Nephron progenitor cell (in vitro differentiated cells): ENCODE measurements at regions not wholly inside any gene's neighbourhood (a gene's known extent, or its start where the extent isn't known, plus 50 kb on each side); places are given as distances from the start of the nearest gene placed in this dataset.
A peak's percentile ranks its signal among the peaks of the same experiment; 100 is the strongest.

Experiments used
- DNase-seq: peaks from one replicate; pipeline ENCODE4 v3.0.0; 2021
- H3K27ac Mint-ChIP-seq: 2 replicates; pipeline ENCODE4 v1.8.0; 2021; ENCODE audit warnings: mild to moderate bottlenecking, moderate library complexity, mixed read lengths
- H3K27me3 Mint-ChIP-seq: 2 replicates; pipeline ENCODE4 v1.8.0; 2021; ENCODE audit warnings: mild to moderate bottlenecking, low read depth, mixed read lengths; ENCODE audit not compliant: poor library complexity
- H3K36me3 Mint-ChIP-seq: 2 replicates; pipeline ENCODE4 v1.8.0; 2021; ENCODE audit warnings: low read depth, mixed read lengths
- H3K4me1 Mint-ChIP-seq: 2 replicates; pipeline ENCODE4 v1.8.0; 2021; ENCODE audit warnings: mixed read lengths
- H3K4me3 Mint-ChIP-seq: 2 replicates; pipeline ENCODE4 v1.8.0; 2021; ENCODE audit warnings: mild to moderate bottlenecking, moderate library complexity, mixed read lengths
- H3K9me3 Mint-ChIP-seq: 2 replicates; pipeline ENCODE4 v1.8.0; 2021; ENCODE audit warnings: mild to moderate bottlenecking, moderate library complexity, mixed read lengths
- TF ChIP-seq, protein P1 (sequence below): fragments of 200-600 bp; sonication (generic); IDR thresholded peaks from 2 replicates; pipeline ENCODE4 v1.5.0; 2021; ENCODE audit warnings: antibody characterized with exemption

DNA sequence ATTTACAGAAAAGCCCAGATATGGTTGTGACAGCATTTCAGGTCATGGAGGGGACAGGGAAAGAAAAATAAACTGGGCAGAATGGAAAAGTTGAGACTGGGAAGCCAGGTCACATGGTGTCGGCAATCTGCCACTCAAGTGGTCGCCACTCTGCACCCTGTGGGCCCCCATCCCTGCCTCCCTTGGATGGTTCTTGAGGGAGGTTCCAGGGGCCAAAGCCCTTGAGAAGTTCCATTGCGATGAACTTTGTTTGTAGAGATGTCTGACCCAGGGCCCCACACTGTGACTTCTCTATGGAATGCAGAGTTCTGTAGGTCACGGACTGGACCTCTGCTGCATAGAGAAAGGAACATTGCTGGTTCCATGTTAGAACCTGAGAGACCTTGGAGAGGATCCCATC is 105.7 kb upstream of the SLC14A2 start:
- Mint-ChIP-seq H3K27ac (no peak overlapping the region), H3K4me3 (no peak overlapping the region), H3K4me1 (peaks cover 49% of the 10 kb centered on the region), H3K27me3 (peaks cover 10% of the 10 kb centered on the region), H3K9me3 (peaks cover 34% of the 10 kb centered on the region), H3K36me3 (peaks cover 8% of the 10 kb centered on the region)
- TF ChIP-seq, protein P1, sequence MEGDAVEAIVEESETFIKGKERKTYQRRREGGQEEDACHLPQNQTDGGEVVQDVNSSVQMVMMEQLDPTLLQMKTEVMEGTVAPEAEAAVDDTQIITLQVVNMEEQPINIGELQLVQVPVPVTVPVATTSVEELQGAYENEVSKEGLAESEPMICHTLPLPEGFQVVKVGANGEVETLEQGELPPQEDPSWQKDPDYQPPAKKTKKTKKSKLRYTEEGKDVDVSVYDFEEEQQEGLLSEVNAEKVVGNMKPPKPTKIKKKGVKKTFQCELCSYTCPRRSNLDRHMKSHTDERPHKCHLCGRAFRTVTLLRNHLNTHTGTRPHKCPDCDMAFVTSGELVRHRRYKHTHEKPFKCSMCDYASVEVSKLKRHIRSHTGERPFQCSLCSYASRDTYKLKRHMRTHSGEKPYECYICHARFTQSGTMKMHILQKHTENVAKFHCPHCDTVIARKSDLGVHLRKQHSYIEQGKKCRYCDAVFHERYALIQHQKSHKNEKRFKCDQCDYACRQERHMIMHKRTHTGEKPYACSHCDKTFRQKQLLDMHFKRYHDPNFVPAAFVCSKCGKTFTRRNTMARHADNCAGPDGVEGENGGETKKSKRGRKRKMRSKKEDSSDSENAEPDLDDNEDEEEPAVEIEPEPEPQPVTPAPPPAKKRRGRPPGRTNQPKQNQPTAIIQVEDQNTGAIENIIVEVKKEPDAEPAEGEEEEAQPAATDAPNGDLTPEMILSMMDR: no peak
- DNase-seq: no peak

DNA sequence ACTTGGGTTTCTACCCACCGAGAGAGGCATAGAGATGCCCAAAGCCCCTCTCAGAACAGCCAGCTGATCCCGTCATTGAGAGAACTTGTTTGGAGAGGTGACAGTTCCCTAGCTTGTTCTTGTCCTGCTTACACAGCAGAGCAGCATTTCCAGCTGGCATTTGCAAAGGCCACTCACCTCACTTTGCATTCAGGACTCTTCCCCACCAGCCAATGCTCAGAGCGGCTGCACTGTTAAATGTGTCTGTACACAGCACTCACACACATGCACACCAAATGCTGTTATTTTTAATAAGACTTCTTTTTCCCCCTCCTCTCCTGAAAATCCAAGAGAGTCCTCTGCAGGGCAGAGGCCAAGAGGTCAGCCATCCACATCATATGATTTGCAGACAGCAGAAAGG is 104.6 kb upstream of the SLC14A2 start:
- Mint-ChIP-seq H3K4me1 (peaks cover 47% of the 10 kb centered on the region), H3K36me3 (peaks cover 8% of the 10 kb centered on the region), H3K27ac (no peak overlapping the region), H3K4me3 (no peak overlapping the region), H3K27me3 (peaks cover 10% of the 10 kb centered on the region), H3K9me3 (peaks cover 34% of the 10 kb centered on the region)
- DNase-seq: no peak
- TF ChIP-seq, protein P1: no peak

GRCh38 chr18:45512363-45512953 is 102.8 kb upstream of the SLC14A2 start:
- TF ChIP-seq, protein P1: no peak
- Mint-ChIP-seq H3K4me3 (no peak overlapping the region), H3K27ac (no peak overlapping the region), H3K9me3 (peaks cover 19% of the 10 kb centered on the region), H3K27me3 (peaks cover 9% of the 10 kb centered on the region), H3K36me3 (peaks cover 4% of the 10 kb centered on the region), H3K4me1 (peaks cover 58% of the 10 kb centered on the region)
- no peak for DNase-seq

DNA sequence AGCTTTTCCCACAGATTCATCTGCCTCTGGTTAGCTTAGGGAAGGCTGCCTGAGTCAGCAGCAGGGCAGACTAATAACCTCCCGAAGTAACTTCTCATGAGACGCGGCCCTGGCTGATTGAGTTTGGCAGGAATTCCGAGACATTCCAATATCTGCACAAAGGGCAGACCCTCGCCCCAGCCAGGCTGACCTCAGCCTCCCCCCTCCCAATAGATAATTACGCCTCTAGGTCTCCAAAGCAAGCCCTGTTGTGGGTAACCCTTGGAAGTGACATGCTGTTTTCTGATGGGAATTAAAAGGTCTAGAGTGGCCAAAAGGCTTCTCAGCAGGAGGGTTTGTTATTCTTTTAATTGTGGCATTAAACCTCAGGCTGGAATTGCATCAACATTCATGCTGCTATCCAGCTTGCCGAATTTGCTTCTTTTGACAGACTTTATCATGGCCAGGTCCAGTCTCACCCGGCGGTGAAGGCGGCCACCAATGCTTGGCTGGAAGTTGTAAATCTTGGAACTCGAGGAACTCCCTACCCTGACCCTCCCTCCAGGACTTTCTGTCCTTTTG is 98.0 kb upstream of the SLC14A2 start:
- Mint-ChIP-seq H3K27me3 (peaks cover 6% of the 10 kb centered on the region), H3K36me3 (peaks cover 4% of the 10 kb centered on the region), H3K27ac (peak overlapping the region; percentile 62), H3K4me1 (peaks cover 70% of the 10 kb centered on the region), H3K4me3 (peak overlapping the region; percentile 23), H3K9me3 (peaks cover 5% of the 10 kb centered on the region)
- TF ChIP-seq, protein P1: no peak
- peak; percentile 48 for DNase-seq

DNA sequence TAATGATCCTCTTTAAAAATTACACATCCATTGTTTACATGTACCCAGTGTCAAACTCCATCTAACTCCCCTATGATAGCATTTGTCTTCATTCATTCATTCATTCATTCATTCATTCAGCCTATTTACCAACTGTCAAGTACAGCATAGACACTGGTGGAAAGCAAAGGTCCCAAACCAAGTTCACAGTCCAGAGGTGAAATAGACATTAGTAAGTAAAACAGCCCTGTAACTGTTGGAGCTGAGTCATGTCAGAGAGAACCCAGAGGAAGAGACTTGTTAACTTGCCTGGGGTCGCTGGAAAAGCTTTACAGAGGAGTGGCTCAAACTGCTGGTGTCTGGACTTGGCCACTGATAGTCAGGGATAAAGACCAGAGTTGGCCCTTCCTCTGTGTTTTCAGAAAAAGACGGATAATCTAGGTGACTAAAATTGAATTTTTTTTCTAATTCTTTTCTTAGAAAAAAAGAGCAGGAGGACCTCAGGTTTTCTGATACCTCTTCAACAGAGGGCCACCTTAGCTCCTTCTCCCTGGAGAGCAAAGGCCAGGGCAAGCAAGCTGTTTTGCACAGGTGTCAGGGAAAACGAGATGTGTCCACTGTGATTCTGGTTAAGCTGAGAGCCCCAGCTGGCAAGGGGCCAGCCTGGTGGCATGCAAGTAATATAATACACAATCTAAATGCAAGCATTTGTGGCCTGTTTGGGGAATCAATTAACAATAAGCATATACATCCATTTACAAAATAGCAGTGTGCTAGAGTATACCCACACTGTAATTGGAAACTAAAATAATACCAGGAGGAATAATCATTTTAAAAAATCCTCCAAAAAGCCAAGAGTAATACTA is 96.7 kb upstream of the SLC14A2 start:
- peaks cover 67% of the 10 kb centered on the region for H3K4me1 Mint-ChIP-seq
- TF ChIP-seq, protein P1: no peak
- H3K27ac Mint-ChIP-seq: peak overlapping the region; percentile 2
- peaks cover 4% of the 10 kb centered on the region for H3K36me3 Mint-ChIP-seq
- no peak for DNase-seq
- H3K9me3 Mint-ChIP-seq: peaks cover 5% of the 10 kb centered on the region
- H3K4me3 Mint-ChIP-seq: peak overlapping the region; percentile 1
- H3K27me3 Mint-ChIP-seq: peaks cover 3% of the 10 kb centered on the region
